ENCODE measurements at regions not wholly inside any gene's neighbourhood (a gene's known extent, or its start where the extent isn't known, plus 50 kb on each side); places are given as distances from the start of the nearest gene placed in this dataset.

DNA sequence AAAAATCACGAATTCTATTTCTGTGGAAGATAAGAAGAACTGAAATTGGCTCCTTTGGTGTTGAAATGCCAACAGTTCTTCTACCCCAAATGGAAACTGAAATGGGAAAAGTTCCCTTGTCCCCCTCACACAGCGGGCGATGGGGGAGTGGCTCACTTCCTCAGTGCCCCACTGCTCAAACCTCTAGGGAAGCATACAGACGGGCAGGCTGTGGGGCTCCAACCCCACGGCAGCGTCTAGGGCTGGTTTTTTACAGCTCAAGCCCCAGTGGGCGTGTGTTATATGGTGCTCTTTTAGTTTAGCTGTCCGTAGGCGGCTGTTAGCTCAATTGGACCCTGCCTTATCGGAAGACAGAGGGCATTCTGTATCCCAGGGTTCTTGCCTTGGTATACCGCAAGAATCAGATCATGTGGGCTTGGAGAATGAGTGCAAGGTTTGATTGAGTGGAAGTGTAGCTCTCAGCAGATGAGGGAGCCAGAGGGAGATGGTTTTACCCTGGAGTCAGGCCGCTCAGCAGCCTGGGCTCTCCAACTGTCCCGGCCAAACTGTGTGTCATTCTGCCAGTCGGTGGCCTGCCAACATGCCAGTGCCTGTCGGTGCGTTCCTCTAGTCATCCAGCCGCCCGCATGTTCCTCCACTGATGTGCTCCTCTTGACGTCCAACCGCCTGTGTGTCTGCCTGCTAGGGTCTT, 166.3 kb upstream of the ZNF608 start:
- no peak for TF ChIP-seq CTCF (IDR thresholded peaks at IDR 0.05)
- TF ChIP-seq POLR2A (IDR thresholded peaks at IDR 0.05; ENCODE audit: low read depth) = no peak
- no peak for TF ChIP-seq EP300 (IDR thresholded peaks at IDR 0.05)
- no peak for TF ChIP-seq POLR2AphosphoS5 (IDR thresholded peaks at IDR 0.05)

Data from esophagus muscularis mucosa (tissue), 4 donors.